ENCODE measurements at regions not wholly inside any gene's neighbourhood (a gene's known extent, or its start where the extent isn't known, plus 50 kb on each side); places are given as distances from the start of the nearest gene placed in this dataset.

DNA sequence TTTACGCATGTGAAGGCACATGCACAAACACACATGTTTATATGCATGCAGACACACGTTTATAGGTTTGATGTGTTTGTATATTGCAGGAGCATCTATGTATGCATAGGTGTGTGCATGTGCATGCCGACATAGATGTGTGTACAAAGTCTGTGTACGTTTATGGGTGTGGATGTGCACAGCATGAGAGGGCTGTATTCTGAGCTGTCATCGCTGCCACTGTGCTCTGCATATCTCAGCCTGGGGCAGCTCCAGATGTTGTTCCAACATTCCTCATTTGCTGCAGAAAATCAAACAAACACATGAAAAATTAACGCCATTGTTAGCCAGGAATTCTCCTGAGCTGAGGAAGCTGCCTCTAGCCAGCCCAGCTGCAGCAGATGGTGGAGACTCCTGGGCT is 132.3 kb upstream of the CSF3R start:
- Histone ChIP-seq H3K36me3 (no peaks in the 10 kb centered on the region), H3K4me1 (ENCODE audit: control insufficient read depth in 1 of 2, low read depth in 2 of 2) (no peaks in the 10 kb centered on the region), H3K27me3 (replicated peaks; ENCODE audit: insufficient read depth) (no peaks in the 10 kb centered on the region), H3K27ac (no peak overlapping the region), H3K4me3 (no peak overlapping the region), H3K9me3 (no peaks in the 10 kb centered on the region)
- no peak for ATAC-seq (ENCODE audit: insufficient number of reproducible peaks, low FRiP score, low read depth)
- no peak for DNase-seq (ENCODE audit: low spot score)
- TF ChIP-seq, protein P1, sequence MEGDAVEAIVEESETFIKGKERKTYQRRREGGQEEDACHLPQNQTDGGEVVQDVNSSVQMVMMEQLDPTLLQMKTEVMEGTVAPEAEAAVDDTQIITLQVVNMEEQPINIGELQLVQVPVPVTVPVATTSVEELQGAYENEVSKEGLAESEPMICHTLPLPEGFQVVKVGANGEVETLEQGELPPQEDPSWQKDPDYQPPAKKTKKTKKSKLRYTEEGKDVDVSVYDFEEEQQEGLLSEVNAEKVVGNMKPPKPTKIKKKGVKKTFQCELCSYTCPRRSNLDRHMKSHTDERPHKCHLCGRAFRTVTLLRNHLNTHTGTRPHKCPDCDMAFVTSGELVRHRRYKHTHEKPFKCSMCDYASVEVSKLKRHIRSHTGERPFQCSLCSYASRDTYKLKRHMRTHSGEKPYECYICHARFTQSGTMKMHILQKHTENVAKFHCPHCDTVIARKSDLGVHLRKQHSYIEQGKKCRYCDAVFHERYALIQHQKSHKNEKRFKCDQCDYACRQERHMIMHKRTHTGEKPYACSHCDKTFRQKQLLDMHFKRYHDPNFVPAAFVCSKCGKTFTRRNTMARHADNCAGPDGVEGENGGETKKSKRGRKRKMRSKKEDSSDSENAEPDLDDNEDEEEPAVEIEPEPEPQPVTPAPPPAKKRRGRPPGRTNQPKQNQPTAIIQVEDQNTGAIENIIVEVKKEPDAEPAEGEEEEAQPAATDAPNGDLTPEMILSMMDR (IDR thresholded peaks at IDR 0.05) = no peak

DNA sequence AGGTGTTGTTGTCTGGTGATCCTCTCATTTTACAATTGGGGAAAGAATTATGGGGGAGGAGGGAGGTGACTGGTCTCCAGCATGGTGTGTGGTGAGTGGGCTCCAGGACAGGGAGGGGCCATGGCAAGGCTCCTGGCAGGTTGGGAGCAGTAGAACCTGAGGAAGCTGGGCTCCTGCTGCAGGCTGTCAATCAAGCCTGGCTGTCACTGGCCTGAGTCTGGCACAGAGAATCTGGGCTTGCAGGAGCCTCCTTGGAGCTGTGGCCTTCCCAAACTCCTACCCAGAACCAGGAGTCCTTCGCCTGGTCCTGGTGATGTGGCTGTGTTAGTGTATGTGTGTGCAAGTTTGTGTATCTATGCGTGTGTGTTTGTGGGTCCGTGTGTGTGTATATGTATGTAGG is 131.9 kb upstream of the CSF3R start:
- H3K27me3 ChIP-seq (replicated peaks; ENCODE audit: insufficient read depth) = no peaks in the 10 kb centered on the region
- TF ChIP-seq, protein P1 (IDR thresholded peaks at IDR 0.05) = no peak
- no peak overlapping the region for H3K4me3 ChIP-seq
- no peak for ATAC-seq (ENCODE audit: insufficient number of reproducible peaks, low FRiP score, low read depth)
- H3K4me1 ChIP-seq (ENCODE audit: control insufficient read depth in 1 of 2, low read depth in 2 of 2) = no peaks in the 10 kb centered on the region
- no peaks in the 10 kb centered on the region for H3K36me3 ChIP-seq
- no peaks in the 10 kb centered on the region for H3K9me3 ChIP-seq
- no peak for DNase-seq (ENCODE audit: low spot score)
- H3K27ac ChIP-seq = no peak overlapping the region

- TF ChIP-seq, protein P1 (IDR thresholded peaks at IDR 0.05) = no peak
- no peak overlapping the region for H3K27ac ChIP-seq
- H3K27me3 ChIP-seq (replicated peaks; ENCODE audit: insufficient read depth) = no peaks in the 10 kb centered on the region
- no peaks in the 10 kb centered on the region for H3K9me3 ChIP-seq
- ATAC-seq (ENCODE audit: insufficient number of reproducible peaks, low FRiP score, low read depth) (no peak), DNase-seq (ENCODE audit: low spot score) (no peak)
- H3K4me1 ChIP-seq (ENCODE audit: control insufficient read depth in 1 of 2, low read depth in 2 of 2) = no peaks in the 10 kb centered on the region
- H3K36me3 ChIP-seq = no peaks in the 10 kb centered on the region
- H3K4me3 ChIP-seq = no peak overlapping the region
Measured at GRCh38 chr1:36613721-36614120, 131.0 kb upstream of the CSF3R start.

GRCh38 chr1:36612881-36613280 is 130.2 kb upstream of the CSF3R start:
- Histone ChIP-seq H3K9me3 (no peaks in the 10 kb centered on the region), H3K36me3 (no peaks in the 10 kb centered on the region), H3K27me3 (replicated peaks; ENCODE audit: insufficient read depth) (no peaks in the 10 kb centered on the region), H3K4me1 (ENCODE audit: control insufficient read depth in 1 of 2, low read depth in 2 of 2) (no peaks in the 10 kb centered on the region), H3K27ac (no peak overlapping the region), H3K4me3 (no peak overlapping the region)
- DNase-seq (ENCODE audit: low spot score) = no peak
- ATAC-seq (ENCODE audit: insufficient number of reproducible peaks, low FRiP score, low read depth) = no peak
- TF ChIP-seq, protein P1 (IDR thresholded peaks at IDR 0.05) = no peak

DNA sequence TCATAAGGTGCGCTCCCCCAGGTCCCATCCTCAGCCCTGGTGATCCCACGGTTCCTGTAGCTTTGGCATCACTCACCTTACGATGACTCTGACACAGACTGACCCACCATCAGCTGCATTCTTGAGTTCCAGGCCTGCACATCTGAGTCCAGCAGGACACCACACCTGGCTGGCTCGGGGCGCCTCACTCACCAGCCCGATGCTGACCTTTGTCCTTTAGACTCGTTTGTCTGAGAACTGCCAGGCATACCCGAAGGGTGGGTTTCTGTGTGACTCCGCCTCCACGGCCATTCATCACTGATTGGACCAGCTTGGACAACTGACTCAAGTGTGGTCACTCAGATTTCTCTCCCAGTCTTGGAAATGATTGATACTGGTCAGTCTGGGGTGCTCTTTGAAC is 129.4 kb upstream of the CSF3R start:
- Histone ChIP-seq H3K27ac (no peak overlapping the region), H3K27me3 (replicated peaks; ENCODE audit: insufficient read depth) (no peaks in the 10 kb centered on the region), H3K4me3 (no peak overlapping the region), H3K36me3 (no peaks in the 10 kb centered on the region), H3K4me1 (ENCODE audit: control insufficient read depth in 1 of 2, low read depth in 2 of 2) (no peaks in the 10 kb centered on the region), H3K9me3 (no peaks in the 10 kb centered on the region)
- TF ChIP-seq, protein P1 (IDR thresholded peaks at IDR 0.05) = no peak
- ATAC-seq (ENCODE audit: insufficient number of reproducible peaks, low FRiP score, low read depth) = no peak
- no peak for DNase-seq (ENCODE audit: low spot score)

Measured in thoracic aorta (tissue), 2 donors.